Sigmoid colon (tissue), 4 donors: ENCODE measurements at regions not wholly inside any gene's neighbourhood (a gene's known extent, or its start where the extent isn't known, plus 50 kb on each side); places are given as distances from the start of the nearest gene placed in this dataset.

Source experiments
- EP300 ChIP-seq, 4 donors: sonication (generic); formaldehyde crosslinking; IDR thresholded peaks; one replicate each; pipeline ENCODE4 v1.6.1; 2017; ENCODE audit warnings: antibody characterized with exemption in 4 of 4
- POLR2A ChIP-seq, 2 donors: fragments of 450-650 bp; IDR thresholded peaks; one replicate each; pipeline ENCODE4 v1.6.1; 2016; ENCODE audit warnings: antibody characterized with exemption in 2 of 2, mild to moderate bottlenecking in 2 of 2, moderate library complexity in 2 of 2

- no peak for TF ChIP-seq POLR2A (IDR thresholded peaks at IDR 0.05)
- no peak for TF ChIP-seq EP300 (IDR thresholded peaks at IDR 0.05)
Observed at GRCh38 chr13:44867825-44868224, 121.4 kb downstream of the NUFIP1 start.
